GM21423 (cell line): ENCODE measurements at regions not wholly inside any gene's neighbourhood (a gene's known extent, or its start where the extent isn't known, plus 50 kb on each side); places are given as distances from the start of the nearest gene placed in this dataset.
"Not testable (repeated sequence)": the region's sequence is repeated elsewhere in the genome, so short reads cannot be mapped to it uniquely, and the experiment has no call there.

Experiments
- ATAC-seq: cut with Tn5 transposase; IDR thresholded peaks from one replicate; pipeline ENCODE4 v1.9.1; 2021; ENCODE audit warnings: mild to moderate bottlenecking, moderate library complexity; ENCODE audit not compliant: unreplicated experiment

DNA sequence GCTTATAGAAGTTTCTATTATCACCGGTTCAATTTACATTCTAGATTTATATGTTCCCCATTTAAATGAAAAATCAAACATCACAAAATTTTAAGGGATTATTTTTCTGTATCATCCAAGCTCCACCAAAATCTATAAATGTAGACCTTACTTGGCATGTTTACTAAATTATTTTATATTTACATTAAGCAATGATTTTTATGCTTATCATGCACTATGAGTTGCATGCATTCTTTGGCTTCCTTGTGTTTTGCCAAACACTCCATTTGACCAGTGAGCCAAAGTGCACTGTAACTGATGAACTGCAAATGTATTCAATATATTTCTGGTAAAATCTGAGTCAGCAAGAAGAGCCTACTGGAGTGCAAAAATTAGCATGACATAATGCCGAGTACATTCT, 595.5 kb upstream of the PCDH7 start:
- ATAC-seq = not testable (repeated sequence)

DNA sequence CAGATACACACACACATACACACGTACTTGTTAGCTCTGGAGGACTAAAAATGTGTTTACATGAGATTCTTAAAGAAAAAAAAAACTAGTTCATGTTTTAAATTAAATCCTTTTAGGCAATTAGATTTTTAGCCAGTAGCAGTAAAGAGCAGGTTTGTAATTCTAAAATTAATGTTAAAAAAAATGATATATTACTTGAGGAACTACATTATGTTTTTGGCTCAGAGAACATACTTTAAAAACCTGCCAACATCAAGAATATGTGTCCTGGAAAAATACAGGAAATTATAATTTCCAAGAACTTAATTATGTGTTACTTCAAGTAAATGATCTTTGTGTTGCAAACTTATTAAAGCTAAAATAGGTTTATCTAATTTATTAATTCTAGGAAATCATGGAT, 594.3 kb upstream of the PCDH7 start:
- no peak for ATAC-seq

DNA sequence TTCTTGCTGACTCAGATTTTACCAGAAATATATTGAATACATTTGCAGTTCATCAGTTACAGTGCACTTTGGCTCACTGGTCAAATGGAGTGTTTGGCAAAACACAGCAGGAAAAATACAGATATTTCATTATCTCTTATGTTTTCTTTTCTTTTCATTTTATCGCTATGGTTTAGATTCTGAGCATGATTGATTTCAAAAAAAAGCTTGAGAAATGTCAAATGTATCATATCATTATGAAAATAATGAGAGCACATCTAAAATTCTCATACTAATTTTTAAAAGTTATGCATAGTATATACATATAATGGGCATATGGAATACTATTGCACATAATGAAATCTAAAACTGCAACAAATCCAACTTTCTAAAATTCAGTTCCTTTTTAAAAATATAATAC, 593.8 kb upstream of the PCDH7 start:
- ATAC-seq = no peak

DNA sequence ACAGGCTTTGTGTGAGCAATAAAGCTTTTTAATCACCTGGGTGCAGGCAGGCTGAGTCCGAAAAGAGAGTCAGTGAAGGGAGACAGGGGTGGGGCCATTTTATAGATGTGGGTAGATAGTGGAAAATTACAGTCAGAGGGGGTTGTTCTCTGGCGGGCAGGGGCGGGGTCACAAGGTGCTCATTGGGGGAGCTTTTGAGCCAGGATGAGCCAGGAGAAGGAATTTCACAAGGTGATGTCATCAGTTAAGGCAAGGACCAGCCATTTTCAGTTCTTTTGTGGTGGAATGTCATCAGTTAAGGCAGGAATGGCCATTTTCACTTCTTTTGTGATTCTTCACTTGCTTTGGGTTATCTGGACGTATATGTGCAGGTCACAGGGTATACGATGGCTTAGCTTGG, 571.3 kb upstream of the PCDH7 start:
- not testable (repeated sequence) for ATAC-seq

DNA sequence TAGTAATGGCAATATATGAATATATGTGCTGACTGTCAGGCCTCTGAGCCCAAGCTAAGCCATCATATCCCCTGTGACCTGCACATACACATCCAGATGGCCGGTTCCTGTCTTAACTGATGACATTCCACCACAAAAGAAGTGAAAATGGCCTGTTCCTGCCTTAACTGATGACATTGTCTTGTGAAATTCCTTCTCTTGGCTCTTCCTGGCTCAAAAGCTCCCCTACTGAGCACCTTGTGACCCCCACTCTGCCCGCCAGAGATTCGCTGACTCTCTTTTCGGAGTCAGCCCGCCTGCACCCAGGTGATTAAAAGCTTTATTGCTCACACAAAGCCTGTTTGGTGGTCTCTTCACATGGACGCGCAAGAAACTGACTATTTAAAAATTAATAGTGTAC, 570.6 kb upstream of the PCDH7 start:
- not testable (repeated sequence) for ATAC-seq

DNA sequence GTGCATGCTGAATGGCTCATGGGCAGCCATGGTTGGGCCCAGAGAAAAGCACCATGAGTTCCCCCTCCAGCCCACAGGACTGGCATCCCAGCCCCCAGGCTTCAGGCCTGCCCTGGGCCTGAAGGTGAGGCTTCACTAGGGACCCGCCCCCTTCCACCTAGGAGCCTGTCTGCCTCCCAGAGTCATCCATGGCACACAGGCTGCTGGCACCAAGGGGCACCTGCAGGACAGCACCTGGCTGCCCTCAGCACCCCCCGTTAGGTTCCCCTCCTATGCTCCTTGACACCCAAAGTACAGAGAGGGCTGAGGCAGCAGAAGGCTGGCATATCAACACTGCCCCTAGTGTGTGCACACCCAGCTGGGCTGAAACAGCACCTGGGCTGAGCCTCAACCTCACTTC, 566.7 kb upstream of the PCDH7 start:
- no peak for ATAC-seq

DNA sequence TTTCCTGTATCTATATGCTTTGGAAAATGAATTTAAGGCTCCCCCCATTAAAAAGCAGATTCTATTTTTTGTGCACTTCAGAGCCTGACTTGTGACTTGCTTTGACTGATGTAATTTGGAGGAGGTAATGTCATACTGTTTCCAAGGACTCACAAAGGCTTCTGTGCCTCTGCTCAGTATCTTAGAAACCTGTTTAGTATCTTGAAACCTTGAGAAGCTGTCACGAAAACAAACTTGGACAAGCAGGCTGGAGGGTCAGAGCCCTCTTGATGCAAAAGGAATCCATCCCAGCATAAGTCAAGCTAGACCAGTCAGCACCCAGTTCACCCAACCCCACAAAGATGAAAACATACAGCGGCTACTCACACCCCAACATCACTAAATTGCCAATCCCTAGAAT, 560.0 kb upstream of the PCDH7 start:
- no peak for ATAC-seq

DNA sequence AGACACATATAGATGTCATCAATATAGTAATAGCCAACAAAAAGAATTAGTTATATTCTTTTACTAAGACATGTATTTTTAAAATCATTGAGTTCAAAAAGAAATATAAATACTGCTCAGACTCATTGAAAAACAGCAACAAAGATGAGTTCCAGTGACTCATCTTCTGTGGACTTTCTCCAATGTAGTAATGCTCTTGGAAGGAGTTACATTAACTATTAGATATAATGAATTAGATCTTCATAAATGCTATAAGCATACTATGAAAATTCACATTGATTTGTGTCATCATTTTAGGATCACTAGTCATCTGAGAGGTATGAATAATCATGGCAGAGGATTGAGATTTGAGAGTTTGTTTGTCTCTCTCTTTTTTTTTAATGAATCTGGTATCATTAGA, 547.8 kb upstream of the PCDH7 start:
- ATAC-seq = no peak

DNA sequence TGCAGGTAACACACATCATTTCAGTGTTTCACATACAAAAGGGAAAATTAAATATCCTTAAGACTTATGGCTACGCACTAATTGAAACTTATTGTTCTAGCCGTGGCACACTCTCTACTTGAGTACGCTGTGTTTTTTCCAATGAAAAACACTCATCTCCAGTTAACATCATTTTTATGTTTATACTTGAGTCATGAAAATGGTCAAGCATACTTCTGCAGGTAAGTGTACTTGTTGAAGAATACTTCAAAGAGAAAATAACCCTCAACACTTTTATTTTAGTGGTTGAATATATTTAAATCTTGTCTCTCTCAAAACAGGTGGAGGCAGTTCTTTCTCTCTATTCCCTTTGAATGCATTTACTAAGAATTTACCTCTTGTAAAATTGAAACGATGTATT, 538.7 kb upstream of the PCDH7 start:
- ATAC-seq = no peak

DNA sequence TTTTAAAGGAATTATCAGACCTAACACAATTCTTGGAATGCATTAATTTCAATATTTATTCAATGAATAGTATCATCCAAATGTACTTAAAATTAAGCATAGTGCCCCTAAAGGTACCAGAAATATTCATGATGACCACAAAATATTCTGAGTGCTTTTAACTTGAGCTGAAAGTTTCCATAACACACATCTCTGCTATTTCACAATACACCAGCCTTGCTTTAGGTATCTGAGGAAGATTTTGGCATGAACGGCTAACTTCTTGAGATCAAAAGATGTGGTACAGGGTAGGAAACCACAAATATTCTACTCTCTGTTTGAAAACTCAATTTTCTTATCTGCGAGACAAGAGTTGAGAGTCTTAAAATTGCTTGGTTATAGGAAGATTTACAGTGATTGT, 538.3 kb upstream of the PCDH7 start:
- no peak for ATAC-seq

DNA sequence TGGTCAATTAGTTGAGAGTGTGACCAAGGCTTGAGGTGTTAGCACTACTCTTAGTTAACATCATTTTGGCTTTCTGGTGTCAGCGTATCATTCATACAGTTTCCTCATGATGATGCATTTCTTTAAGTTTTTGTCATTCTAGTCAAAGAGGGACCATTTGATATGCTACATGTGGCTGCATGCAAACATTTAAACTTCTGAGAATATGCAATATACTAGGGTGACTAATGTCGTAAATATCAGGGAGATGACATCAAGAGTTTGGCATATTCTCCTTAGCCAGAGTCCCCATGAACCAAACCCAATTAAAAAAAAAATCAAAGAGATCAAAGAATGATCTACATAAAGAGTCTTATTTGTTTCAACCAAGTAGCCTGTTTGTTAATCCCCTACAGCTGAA, 537.4 kb upstream of the PCDH7 start:
- no peak for ATAC-seq

DNA sequence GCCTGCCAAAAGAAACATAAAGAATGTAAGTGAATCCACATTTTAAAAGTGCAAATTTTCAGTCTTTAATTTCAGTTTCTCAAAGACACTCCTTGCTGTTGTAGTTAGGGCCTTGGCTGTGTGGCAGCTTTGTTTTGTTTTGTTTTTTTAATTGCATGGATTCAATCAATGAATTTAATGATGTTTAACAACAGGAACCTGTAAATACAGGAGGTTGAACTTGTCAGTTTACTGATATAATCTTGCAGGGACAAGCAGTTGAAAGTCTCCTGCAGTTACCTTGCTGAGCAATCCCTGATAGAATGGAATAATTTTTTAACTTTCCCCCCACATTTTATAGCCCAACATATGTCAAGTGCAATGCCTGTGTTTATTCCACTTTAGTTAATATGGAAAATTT, 528.3 kb upstream of the PCDH7 start:
- no peak for ATAC-seq

DNA sequence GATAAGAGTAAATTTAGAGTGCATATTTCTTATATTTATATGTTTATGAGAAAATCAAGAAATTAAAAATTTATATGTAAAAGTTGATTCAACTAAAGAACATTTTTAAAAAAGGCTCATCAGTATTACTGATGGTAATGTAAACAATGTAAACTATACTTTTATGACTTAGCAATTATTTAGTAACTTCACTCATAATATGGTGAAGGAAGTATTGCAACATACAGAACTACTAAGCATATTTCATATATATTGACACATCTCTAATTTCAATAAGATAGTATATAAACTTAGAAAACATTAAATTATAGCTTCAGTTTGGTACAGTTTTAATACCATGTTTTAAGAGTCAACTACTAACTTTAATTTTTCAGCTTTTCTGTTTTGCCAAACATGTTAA, 512.8 kb upstream of the PCDH7 start:
- ATAC-seq = no peak

DNA sequence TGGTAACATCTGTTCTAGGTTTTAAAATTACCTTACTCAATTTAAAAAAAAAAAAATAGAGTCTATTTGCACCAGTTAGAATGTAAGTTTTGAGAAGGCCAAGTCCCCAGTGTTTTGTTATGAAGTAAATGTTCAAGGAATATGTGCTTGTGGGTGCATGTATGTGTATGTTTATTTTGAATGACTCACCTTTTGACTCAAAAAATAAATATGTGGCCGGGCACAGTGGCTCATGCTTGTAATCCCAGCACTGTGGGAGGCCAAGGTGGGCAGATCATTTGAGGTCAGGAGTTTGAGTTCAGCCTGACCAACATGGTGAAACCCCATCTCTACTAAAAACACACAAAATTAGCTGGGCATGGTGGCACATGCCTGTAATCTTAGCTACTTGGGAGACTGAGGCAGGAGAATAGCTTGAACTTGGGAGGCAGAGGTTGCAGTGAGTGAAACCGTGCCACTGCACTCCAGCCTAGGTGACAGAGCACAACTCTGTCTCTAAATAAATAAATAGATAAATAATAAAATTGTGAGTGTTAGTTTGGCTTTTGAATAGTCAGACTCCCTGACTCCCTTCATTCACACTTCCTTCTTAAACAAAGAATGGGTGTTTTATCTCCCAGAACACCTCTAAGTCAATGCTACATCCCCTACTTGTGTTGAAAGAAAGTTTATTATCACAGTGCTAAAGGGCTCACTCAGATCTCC, 511.3 kb upstream of the PCDH7 start:
- no peak for ATAC-seq

DNA sequence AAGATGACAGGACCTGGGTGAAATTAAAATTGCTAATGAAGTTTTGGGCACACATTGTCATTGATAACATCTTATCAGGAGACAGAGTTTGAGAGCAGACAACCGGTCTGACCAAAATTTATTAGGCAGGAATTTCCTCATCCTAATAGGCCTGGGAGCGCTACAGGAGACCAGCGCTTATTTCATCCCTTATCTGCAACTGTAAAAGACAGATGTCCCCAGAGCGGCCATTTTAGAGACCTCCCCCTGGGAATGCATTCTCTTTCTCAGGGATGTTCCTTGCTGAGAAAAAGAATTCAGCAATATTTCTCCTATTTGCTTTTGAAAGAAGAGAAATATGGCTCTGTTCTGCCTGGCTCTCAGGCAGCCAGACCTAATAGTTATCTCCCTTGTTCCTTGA, 504.2 kb upstream of the PCDH7 start:
- not testable (repeated sequence) for ATAC-seq

DNA sequence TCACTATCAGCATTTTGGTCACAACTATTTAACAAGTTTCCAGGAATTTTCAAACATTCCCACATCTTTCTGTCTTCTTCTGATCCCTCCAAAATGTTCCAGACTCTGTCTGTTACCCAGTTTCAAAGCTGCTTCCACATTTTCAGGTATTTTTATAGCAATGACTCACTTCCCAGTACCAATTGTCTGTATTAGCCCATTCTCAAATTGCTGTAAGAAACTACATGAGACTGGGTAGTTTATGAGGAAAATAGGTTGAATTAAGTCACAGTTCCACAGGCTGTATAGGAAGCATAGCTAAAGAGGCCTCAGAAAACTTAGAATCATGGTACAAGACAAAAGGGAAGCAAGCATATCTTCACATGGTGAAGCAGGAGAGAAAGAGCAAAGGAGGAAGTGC, 475.0 kb upstream of the PCDH7 start:
- ATAC-seq = no peak

DNA sequence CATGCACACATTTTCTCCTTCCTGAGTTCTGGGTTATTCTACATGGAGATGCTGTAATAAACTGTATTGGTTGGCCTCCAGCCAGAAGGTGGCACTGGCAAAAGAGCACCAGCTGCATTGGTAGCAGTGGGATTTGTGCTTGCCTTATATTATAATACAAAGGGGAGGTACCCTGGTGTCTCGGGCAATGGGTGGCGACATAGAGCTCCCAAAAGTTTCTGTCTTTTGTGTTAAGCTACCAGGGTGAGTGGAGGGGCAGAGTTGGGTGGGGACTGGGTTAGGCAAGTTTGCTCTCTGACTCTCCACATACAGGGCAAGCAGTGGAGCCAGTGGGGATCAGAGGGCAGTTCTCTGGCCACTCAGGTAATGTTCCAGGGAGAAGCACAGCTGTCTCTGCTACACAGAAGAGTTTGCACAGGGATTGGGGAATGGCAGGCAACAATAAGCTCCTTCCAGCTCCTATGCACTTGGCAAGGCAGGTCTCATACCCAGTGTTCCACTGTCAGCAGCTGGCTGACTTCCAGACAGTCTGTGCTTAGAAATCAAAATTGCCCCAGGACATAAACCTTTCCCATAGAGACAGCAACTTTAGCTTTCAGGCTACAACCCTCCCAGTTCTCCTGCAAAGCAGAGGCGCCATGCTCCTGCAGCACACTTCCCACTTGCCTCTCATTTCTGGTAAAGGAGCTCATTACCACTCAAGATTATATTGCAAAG, 463.9 kb upstream of the PCDH7 start:
- ATAC-seq = no peak

DNA sequence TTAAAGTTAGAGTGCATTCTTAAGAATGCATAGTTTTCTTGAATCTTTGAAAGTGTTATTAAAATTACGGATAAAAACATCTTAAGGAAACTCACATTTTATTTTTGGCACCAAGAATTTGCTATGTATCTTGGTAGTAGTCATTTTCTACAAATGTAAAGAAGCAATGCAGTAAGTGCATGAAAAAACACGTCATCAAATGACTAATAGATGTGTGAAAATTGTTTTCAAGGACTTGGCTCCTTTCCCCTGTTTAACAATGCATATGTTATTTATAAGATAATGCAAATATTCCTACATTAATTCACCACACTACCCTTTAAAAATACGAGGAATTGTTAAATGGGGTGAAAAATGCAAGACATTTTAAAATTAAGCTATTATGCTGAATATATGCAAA, 461.2 kb upstream of the PCDH7 start:
- ATAC-seq = no peak

DNA sequence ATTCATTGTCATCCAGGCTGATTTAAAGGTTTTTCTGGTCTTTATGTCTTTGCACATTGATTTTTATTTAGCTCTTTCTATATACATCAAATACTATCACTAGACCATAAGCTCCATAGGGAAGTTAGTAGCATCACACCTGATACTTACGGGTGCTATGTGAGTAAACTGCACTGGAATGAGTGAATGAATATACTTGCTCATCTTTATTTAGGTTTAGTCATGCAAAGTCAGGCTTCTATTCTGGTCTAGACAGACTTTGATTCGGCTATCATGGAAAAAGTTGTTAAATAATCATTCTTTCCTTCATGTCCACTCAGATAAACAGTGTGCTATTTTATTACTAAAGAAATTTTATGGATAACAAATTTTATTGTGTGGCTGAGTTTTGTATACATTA, 457.8 kb upstream of the PCDH7 start:
- ATAC-seq = no peak

DNA sequence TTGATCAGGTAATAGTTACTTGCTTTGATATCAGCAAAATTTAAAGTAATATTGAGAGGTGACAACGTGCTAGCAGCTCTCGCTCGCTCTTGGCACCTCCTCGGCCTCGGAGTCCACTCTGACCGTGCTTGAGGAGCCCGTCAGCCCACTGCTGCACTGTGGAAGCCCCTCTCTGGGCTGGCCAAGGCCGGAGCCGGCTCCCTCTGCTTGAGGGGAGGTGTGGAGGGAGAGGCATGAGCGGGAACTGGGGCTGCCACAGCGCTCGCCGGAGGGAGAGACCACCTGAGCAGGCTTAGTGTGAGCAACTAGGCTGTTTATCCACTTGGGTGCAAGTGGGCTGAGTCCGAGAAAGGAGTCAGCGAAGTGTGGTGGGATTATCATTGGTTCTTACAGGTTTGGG, 455.7 kb upstream of the PCDH7 start:
- ATAC-seq = no peak

DNA sequence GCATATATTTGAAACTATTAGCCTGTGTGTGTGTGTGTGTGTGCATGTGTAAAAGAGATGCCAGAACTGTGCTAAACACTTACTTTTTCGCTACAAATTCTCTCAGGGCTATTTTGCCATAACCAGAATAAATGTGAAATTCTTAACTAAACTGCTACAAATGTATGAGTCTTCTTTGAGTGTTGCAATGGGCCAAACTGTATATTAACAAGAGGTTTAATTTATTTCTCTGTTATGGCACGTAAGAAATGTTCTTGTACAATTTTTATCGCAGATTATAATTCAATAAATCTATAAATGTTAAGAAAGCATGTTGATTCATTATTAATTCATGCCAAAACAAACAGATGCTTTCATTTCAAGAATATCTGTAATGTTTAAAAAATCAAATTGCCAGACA, 454.5 kb upstream of the PCDH7 start:
- no peak for ATAC-seq

DNA sequence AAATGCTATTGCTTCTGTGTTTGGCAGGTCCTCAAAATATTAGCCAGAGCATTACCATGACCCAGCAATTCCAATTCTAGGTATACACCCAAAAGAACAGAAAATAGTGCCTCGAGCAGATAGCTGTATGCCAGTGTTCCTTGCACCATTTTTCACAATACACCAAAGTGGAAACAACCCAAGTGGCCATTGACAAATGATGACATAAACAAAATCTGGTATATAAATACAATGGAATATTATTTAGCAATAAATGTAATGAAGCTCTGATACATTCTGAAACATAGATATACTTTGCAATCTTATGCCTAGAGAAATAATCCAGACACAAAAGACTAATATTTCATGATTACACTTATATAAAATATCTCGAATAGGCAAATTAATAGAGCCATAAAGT, 451.8 kb upstream of the PCDH7 start:
- ATAC-seq = no peak

DNA sequence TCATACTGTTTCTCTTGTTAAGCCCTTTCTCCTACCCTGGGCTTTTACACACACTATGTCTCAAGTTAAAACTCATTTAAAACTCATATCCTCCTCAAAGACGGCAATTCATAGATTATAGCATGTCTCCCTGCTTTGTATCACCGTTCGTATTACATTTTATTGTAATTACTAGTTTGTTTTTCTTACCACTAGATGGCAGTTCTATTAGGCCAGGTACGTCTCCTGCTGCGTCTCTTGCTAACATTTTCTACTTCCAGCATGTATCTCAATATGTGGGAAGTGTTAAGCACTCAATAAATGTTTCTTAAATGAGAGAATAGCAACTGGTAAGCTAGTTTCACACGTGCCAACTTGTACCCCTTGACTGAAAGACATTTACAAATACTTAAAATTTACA, 450.3 kb upstream of the PCDH7 start:
- ATAC-seq = no peak
